Pons (tissue), 1 donor: ENCODE measurements at regions not wholly inside any gene's neighbourhood (a gene's known extent, or its start where the extent isn't known, plus 50 kb on each side); places are given as distances from the start of the nearest gene placed in this dataset.
A peak's percentile ranks its signal among the peaks of the same experiment; 100 is the strongest.

ENCODE experiments used
- DNase-seq: peaks from one replicate; pipeline ENCODE4 v3.0.0-alpha.2; 2016; ENCODE audit warnings: low spot score

GRCh38 chr1:201708691-201709090, 120.3 kb upstream of the IPO9 start:
- DNase-seq = no peak

GRCh38 chr1:201709564-201710295, 119.2 kb upstream of the IPO9 start:
- DNase-seq = peak; percentile 80

- DNase-seq = no peak
Measured at GRCh38 chr1:201710632-201711597, 118.0 kb upstream of the IPO9 start.

GRCh38 chr1:201711811-201712210, 117.1 kb upstream of the IPO9 start:
- DNase-seq = no peak

- no peak for DNase-seq
Measured at GRCh38 chr1:201712387-201713085, 116.4 kb upstream of the IPO9 start.

GRCh38 chr1:201713086-201713810, 115.7 kb upstream of the IPO9 start:
- DNase-seq = peak; percentile 84

GRCh38 chr1:201714542-201715329, 114.2 kb upstream of the IPO9 start:
- DNase-seq = peak; percentile 67

- no peak for DNase-seq
Measured at GRCh38 chr1:201715351-201715750, 113.6 kb upstream of the IPO9 start.

- DNase-seq = peak; percentile 91
Measured at GRCh38 chr1:201715801-201716741, 112.9 kb upstream of the IPO9 start.

- DNase-seq = no peak
Measured at GRCh38 chr1:201716742-201717135, 112.2 kb upstream of the IPO9 start.

- no peak for DNase-seq
Measured at GRCh38 chr1:201717286-201717685, 111.7 kb upstream of the IPO9 start.

GRCh38 chr1:201718346-201719202, 110.4 kb upstream of the IPO9 start:
- DNase-seq = peak; percentile 77

- DNase-seq = peak; percentile 92
Measured at GRCh38 chr1:201719812-201720521, 109.0 kb upstream of the IPO9 start.

GRCh38 chr1:201720522-201720844, 108.5 kb upstream of the IPO9 start:
- no peak for DNase-seq

- peak; percentile 65 for DNase-seq
Measured at GRCh38 chr1:201721082-201722049, 107.6 kb upstream of the IPO9 start.

- no peak for DNase-seq
Measured at GRCh38 chr1:201724039-201724765, 104.8 kb upstream of the IPO9 start.
